WTC11 (cell line): ENCODE measurements at regions not wholly inside any gene's neighbourhood (a gene's known extent, or its start where the extent isn't known, plus 50 kb on each side); places are given as distances from the start of the nearest gene placed in this dataset.

Experiments
- ATAC-seq: fragments of 200-7000 bp; cut with Tn5 transposase; 2 replicates; pipeline ENCODE4 v1.10.0; 2021; ENCODE audit warnings: mild to moderate bottlenecking, moderate library complexity
- CTCF ChIA-PET: fragments of 300-600 bp; sonication (Branson Sonifier 250); formaldehyde crosslinking; loops from one replicate; lab custom pipeline; 2021; ENCODE audit warnings: antibody characterized with exemption; lab: Charles Lee
- POLR2A ChIA-PET: fragments of 350-600 bp; sonication (Branson Sonifier 250); formaldehyde crosslinking; loops from one replicate; lab custom pipeline; 2021; ENCODE audit warnings: antibody characterized with exemption; lab: Charles Lee
- DNase-seq: peaks from one replicate; pipeline ENCODE4 v3.0.0; 2021; ENCODE audit warnings: low spot score
- H3K27ac Mint-ChIP-seq: 2 replicates; pipeline ENCODE4 v1.8.0; 2021; ENCODE audit warnings: mixed read lengths
- H3K27me3 Mint-ChIP-seq: 2 replicates; pipeline ENCODE4 v1.8.0; 2021; ENCODE audit warnings: low read depth, mild to moderate bottlenecking, moderate library complexity, mixed read lengths
- H3K36me3 Mint-ChIP-seq: 2 replicates; pipeline ENCODE4 v1.8.0; 2021; ENCODE audit warnings: mixed read lengths
- H3K4me1 Mint-ChIP-seq: 2 replicates; pipeline ENCODE4 v1.8.0; 2022; ENCODE audit warnings: mixed read lengths
- H3K4me3 Mint-ChIP-seq: 2 replicates; pipeline ENCODE4 v1.8.0; 2021; ENCODE audit warnings: mild to moderate bottlenecking, moderate library complexity, mixed read lengths
- H3K9me3 Mint-ChIP-seq: 2 replicates; pipeline ENCODE4 v1.8.0; 2021; ENCODE audit warnings: mixed read lengths
- CREB1 ChIP-seq: sonication (generic); formaldehyde crosslinking; IDR thresholded peaks from 2 replicates; pipeline ENCODE4 v1.8.0; 2023; ENCODE audit warnings: mild to moderate bottlenecking, missing genetic modification reagents
- ELF4 ChIP-seq: sonication (generic); formaldehyde crosslinking; IDR thresholded peaks from 2 replicates; pipeline ENCODE4 v1.8.1; 2022; ENCODE audit warnings: low read depth, mild to moderate bottlenecking, moderate library complexity, missing genetic modification reagents
- ESRRA ChIP-seq: sonication (generic); formaldehyde crosslinking; IDR thresholded peaks from 2 replicates; pipeline ENCODE4 v1.8.1; 2022; ENCODE audit warnings: mild to moderate bottlenecking, missing genetic modification reagents, borderline replicate concordance
- FOXJ3 ChIP-seq: sonication (generic); formaldehyde crosslinking; IDR thresholded peaks from 2 replicates; pipeline ENCODE4 v1.9.0; 2021; ENCODE audit warnings: missing genetic modification reagents, mild to moderate bottlenecking, borderline replicate concordance
- GTF2I ChIP-seq: fragments of 250-450 bp; sonication (Bioruptor Pico); conservative IDR thresholded peaks from 2 replicates; pipeline ENCODE4 v1.4.0; 2021; ENCODE audit warnings: mild to moderate bottlenecking
- NFYB ChIP-seq: sonication (generic); formaldehyde crosslinking; conservative IDR thresholded peaks from 2 replicates; pipeline ENCODE4 v1.8.0; 2022; ENCODE audit warnings: low read depth, missing genetic modification reagents
- NR2C2 ChIP-seq: sonication (generic); formaldehyde crosslinking; IDR thresholded peaks from 2 replicates; pipeline ENCODE4 v1.8.0; 2022; ENCODE audit warnings: mild to moderate bottlenecking, missing genetic modification reagents
- ZNF232 ChIP-seq: sonication (generic); formaldehyde crosslinking; IDR thresholded peaks from 2 replicates; pipeline ENCODE4 v1.8.0; 2022; ENCODE audit warnings: mild to moderate bottlenecking, missing genetic modification reagents
- ZNF396 ChIP-seq: fragments of 250-450 bp; sonication (Bioruptor Pico); IDR thresholded peaks from 2 replicates; pipeline ENCODE4 v1.8.0; 2021; ENCODE audit warnings: mild to moderate bottlenecking, moderate library complexity, borderline replicate concordance
- TF ChIP-seq, protein P1 (sequence below): sonication (generic); formaldehyde crosslinking; IDR thresholded peaks from 2 replicates; pipeline ENCODE4 v1.8.1; 2022; ENCODE audit warnings: low read depth, missing genetic modification reagents, borderline replicate concordance
- TF ChIP-seq, protein P2 (sequence below): fragments of 250-450 bp; sonication (Bioruptor Pico); IDR thresholded peaks from 2 replicates; pipeline ENCODE4 v2.1.2; 2022; ENCODE audit warnings: mild to moderate bottlenecking, moderate library complexity
- TF ChIP-seq, protein P3 (sequence below): sonication (generic); formaldehyde crosslinking; conservative IDR thresholded peaks from 2 replicates; pipeline ENCODE4 v1.8.1; 2022; ENCODE audit warnings: mild to moderate bottlenecking, missing genetic modification reagents
- TF ChIP-seq, protein P4 (sequence below): sonication (generic); formaldehyde crosslinking; IDR thresholded peaks from 2 replicates; pipeline ENCODE4 v1.8.0; 2022; ENCODE audit warnings: mild to moderate bottlenecking, missing genetic modification reagents
- TF ChIP-seq, protein P5 (sequence below): sonication (generic); formaldehyde crosslinking; IDR thresholded peaks from 2 replicates; pipeline ENCODE4 v1.8.1; 2023; ENCODE audit warnings: mild to moderate bottlenecking, missing genetic modification reagents, borderline replicate concordance
- TF ChIP-seq, protein P6 (sequence below): sonication (generic); formaldehyde crosslinking; IDR thresholded peaks from 2 replicates; pipeline ENCODE4 v1.8.0; 2022; ENCODE audit warnings: mild to moderate bottlenecking, missing genetic modification reagents

DNA sequence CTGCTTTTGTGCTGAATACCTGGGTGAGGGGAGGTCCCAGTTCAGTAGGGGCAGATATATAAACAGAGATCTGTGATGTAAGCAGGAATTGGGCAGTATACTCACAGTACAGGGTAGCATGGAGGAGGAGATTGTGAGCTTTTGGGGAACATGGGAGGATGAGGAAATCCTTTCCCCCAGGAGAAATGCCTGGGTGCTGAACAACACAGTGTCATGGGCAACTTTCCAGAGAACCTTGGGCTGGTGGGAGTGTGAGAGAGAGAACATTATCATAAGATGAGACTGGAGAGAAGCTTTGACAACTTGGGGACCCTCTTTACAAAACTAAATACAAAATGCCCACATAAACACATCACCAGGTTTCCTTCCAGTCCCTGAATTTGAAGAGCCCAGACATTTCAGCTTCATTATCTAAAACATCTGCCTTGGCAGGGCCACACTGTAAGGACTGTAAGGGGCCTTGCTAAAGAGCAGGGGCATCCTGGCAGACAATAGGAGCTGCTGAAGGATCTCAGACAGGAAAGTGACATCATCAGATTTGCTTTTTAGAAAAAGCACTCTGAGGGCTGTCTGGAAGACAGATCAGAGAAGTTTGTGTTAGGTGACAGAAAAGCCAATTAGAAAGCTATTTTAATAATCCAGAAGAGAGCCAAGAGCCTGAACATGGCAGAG lies 105.1 kb upstream of the FOXN2 start (continued):
- TF ChIP-seq, protein P1, sequence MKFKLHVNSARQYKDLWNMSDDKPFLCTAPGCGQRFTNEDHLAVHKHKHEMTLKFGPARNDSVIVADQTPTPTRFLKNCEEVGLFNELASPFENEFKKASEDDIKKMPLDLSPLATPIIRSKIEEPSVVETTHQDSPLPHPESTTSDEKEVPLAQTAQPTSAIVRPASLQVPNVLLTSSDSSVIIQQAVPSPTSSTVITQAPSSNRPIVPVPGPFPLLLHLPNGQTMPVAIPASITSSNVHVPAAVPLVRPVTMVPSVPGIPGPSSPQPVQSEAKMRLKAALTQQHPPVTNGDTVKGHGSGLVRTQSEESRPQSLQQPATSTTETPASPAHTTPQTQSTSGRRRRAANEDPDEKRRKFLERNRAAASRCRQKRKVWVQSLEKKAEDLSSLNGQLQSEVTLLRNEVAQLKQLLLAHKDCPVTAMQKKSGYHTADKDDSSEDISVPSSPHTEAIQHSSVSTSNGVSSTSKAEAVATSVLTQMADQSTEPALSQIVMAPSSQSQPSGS (CRISPR knock-in tag) = no peak
- TF ChIP-seq, protein P2, sequence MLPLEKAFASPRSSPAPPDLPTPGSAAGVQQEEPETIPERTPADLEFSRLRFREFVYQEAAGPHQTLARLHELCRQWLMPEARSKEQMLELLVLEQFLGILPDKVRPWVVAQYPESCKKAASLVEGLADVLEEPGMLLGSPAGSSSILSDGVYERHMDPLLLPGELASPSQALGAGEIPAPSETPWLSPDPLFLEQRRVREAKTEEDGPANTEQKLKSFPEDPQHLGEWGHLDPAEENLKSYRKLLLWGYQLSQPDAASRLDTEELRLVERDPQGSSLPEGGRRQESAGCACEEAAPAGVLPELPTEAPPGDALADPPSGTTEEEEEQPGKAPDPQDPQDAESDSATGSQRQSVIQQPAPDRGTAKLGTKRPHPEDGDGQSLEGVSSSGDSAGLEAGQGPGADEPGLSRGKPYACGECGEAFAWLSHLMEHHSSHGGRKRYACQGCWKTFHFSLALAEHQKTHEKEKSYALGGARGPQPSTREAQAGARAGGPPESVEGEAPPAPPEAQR = no peak
- no peak for TF ChIP-seq NFYB (CRISPR knock-in tag)
- TF ChIP-seq ELF4 (CRISPR knock-in tag) = no peak
- TF ChIP-seq, protein P3, sequence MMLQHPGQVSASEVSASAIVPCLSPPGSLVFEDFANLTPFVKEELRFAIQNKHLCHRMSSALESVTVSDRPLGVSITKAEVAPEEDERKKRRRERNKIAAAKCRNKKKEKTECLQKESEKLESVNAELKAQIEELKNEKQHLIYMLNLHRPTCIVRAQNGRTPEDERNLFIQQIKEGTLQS (CRISPR knock-in tag) = no peak
- TF ChIP-seq ZNF396 (CRISPR knock-in tag) = no peak

DNA sequence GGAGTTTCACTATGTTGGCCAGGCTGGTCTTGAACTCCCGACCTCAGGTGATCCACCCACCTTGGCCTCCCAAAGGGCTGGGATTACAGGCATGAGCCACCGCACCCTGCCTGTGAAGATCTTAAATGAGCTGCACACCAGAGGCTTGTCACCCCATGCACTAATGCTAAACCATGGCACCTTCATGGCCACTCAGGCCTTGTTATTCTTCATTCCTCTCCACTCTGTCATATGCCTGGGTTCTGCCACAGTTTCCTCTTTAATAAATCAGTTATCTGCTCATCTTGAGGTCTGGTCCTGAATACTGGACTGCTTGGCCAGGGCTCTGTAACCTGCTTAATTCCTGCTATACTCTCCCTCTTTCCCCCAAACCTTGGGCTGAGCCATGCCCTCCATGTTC lies 104.3 kb upstream of the FOXN2 start:
- Mint-ChIP-seq H3K4me3 (no peak overlapping the region), H3K27me3 (no peaks in the 10 kb centered on the region), H3K9me3 (peaks cover 8% of the 10 kb centered on the region), H3K36me3 (no peaks in the 10 kb centered on the region; the same call in 1 of the 2 replicates), H3K27ac (no peak overlapping the region), H3K4me1 (peaks cover 40% of the 10 kb centered on the region)
- CTCF ChIA-PET = no interaction called here
- no peak for ATAC-seq
- TF ChIP-seq FOXJ3 (CRISPR knock-in tag) (no peak), ZNF232 (CRISPR knock-in tag) (no peak), CREB1 (CRISPR knock-in tag) (no peak), ESRRA (CRISPR knock-in tag) (no peak), NR2C2 (CRISPR knock-in tag) (no peak), GTF2I (CRISPR knock-in tag) (no peak)
- TF ChIP-seq, protein P4, sequence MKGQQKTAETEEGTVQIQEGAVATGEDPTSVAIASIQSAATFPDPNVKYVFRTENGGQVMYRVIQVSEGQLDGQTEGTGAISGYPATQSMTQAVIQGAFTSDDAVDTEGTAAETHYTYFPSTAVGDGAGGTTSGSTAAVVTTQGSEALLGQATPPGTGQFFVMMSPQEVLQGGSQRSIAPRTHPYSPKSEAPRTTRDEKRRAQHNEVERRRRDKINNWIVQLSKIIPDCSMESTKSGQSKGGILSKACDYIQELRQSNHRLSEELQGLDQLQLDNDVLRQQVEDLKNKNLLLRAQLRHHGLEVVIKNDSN = no peak
- TF ChIP-seq, protein P5, sequence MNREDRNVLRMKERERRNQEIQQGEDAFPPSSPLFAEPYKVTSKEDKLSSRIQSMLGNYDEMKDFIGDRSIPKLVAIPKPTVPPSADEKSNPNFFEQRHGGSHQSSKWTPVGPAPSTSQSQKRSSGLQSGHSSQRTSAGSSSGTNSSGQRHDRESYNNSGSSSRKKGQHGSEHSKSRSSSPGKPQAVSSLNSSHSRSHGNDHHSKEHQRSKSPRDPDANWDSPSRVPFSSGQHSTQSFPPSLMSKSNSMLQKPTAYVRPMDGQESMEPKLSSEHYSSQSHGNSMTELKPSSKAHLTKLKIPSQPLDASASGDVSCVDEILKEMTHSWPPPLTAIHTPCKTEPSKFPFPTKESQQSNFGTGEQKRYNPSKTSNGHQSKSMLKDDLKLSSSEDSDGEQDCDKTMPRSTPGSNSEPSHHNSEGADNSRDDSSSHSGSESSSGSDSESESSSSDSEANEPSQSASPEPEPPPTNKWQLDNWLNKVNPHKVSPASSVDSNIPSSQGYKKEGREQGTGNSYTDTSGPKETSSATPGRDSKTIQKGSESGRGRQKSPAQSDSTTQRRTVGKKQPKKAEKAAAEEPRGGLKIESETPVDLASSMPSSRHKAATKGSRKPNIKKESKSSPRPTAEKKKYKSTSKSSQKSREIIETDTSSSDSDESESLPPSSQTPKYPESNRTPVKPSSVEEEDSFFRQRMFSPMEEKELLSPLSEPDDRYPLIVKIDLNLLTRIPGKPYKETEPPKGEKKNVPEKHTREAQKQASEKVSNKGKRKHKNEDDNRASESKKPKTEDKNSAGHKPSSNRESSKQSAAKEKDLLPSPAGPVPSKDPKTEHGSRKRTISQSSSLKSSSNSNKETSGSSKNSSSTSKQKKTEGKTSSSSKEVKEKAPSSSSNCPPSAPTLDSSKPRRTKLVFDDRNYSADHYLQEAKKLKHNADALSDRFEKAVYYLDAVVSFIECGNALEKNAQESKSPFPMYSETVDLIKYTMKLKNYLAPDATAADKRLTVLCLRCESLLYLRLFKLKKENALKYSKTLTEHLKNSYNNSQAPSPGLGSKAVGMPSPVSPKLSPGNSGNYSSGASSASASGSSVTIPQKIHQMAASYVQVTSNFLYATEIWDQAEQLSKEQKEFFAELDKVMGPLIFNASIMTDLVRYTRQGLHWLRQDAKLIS = no peak
- TF ChIP-seq, protein P1 (CRISPR knock-in tag) = no peak
- TF ChIP-seq, protein P6, sequence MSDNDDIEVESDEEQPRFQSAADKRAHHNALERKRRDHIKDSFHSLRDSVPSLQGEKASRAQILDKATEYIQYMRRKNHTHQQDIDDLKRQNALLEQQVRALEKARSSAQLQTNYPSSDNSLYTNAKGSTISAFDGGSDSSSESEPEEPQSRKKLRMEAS = no peak
- TF ChIP-seq, all 79 proteins: peak for 0
- DNase-seq = no peak
- POLR2A ChIA-PET = interaction anchor here (0.7 kb wide), 1 partner anchor 9 kb away, joined by 6 read pairs; no protein-coding TSS in a partner anchor
